ENCODE measurements at regions not wholly inside any gene's neighbourhood (a gene's known extent, or its start where the extent isn't known, plus 50 kb on each side); places are given as distances from the start of the nearest gene placed in this dataset.

GRCh38 chr7:27424231-27424630, 181.6 kb downstream of the EVX1 start:
- Histone ChIP-seq H3K27me3 (ENCODE audit: insufficient read depth, poor library complexity, severe bottlenecking) (no peaks in the 10 kb centered on the region), H3K4me3 (replicated peaks; ENCODE audit: insufficient read depth, low read length) (no peak overlapping the region), H3K27ac (replicated peaks) (no peak overlapping the region)
- no peak for DNase-seq (ENCODE audit: low read depth in 1 of 2, low spot score in 1 of 2)
- TF ChIP-seq SPI1 (IDR thresholded peaks at IDR 0.05; ENCODE audit: borderline replicate concordance, low read depth) (no peak), GABPA (IDR thresholded peaks at IDR 0.05; ENCODE audit: low read depth) (no peak), CTCF (IDR thresholded peaks at IDR 0.05; ENCODE audit: insufficient read depth, low read length) (no peak), REST (IDR thresholded peaks at IDR 0.05; ENCODE audit: insufficient replicate concordance, low read depth) (no peak), POLR2AphosphoS5 (IDR thresholded peaks at IDR 0.05; ENCODE audit: low read depth) (no peak)

- DNase-seq (ENCODE audit: low read depth in 1 of 2, low spot score in 1 of 2): no peak
- TF ChIP-seq POLR2AphosphoS5 (IDR thresholded peaks at IDR 0.05; ENCODE audit: low read depth) (no peak), REST (IDR thresholded peaks at IDR 0.05; ENCODE audit: insufficient replicate concordance, low read depth) (no peak), SPI1 (IDR thresholded peaks at IDR 0.05; ENCODE audit: borderline replicate concordance, low read depth) (no peak), GABPA (IDR thresholded peaks at IDR 0.05; ENCODE audit: low read depth) (no peak), CTCF (IDR thresholded peaks at IDR 0.05; ENCODE audit: insufficient read depth, low read length) (no peak)
- Histone ChIP-seq H3K27me3 (ENCODE audit: insufficient read depth, poor library complexity, severe bottlenecking) (no peaks in the 10 kb centered on the region), H3K4me3 (replicated peaks; ENCODE audit: insufficient read depth, low read length) (no peak overlapping the region), H3K27ac (replicated peaks) (no peak overlapping the region)
Measured at GRCh38 chr7:27424749-27425148, 182.1 kb downstream of the EVX1 start.

- no peak overlapping the region for H3K27ac ChIP-seq (replicated peaks)
- no peak overlapping the region for H3K4me3 ChIP-seq (replicated peaks; ENCODE audit: insufficient read depth, low read length)
- no peaks in the 10 kb centered on the region for H3K27me3 ChIP-seq (ENCODE audit: insufficient read depth, poor library complexity, severe bottlenecking)
- TF ChIP-seq GABPA (IDR thresholded peaks at IDR 0.05; ENCODE audit: low read depth): no peak
- no peak for TF ChIP-seq POLR2AphosphoS5 (IDR thresholded peaks at IDR 0.05; ENCODE audit: low read depth)
- no peak for TF ChIP-seq SPI1 (IDR thresholded peaks at IDR 0.05; ENCODE audit: borderline replicate concordance, low read depth)
- no peak for TF ChIP-seq CTCF (IDR thresholded peaks at IDR 0.05; ENCODE audit: insufficient read depth, low read length)
- no peak for DNase-seq (ENCODE audit: low read depth in 1 of 2, low spot score in 1 of 2)
Measured at GRCh38 chr7:27427416-27427815, 184.8 kb downstream of the EVX1 start.

- no peak for TF ChIP-seq CTCF (IDR thresholded peaks at IDR 0.05; ENCODE audit: insufficient read depth, low read length)
- H3K27ac ChIP-seq (replicated peaks): no peak overlapping the region
Measured at GRCh38 chr7:27430105-27430504, 187.5 kb downstream of the EVX1 start.

More at GRCh38 chr7:27430105-27430504, 187.5 kb downstream of the EVX1 start:
- peaks cover 3% of the 10 kb centered on the region for H3K27me3 ChIP-seq (ENCODE audit: insufficient read depth, poor library complexity, severe bottlenecking)
- H3K4me3 ChIP-seq (replicated peaks; ENCODE audit: insufficient read depth, low read length): no peak overlapping the region
- DNase-seq (ENCODE audit: low read depth in 1 of 2, low spot score in 1 of 2): no peak

Measured in HL-60 (cell line).